Inflammatory macrophage treated with lipopolysaccharide for 4 hours (primary cell): ENCODE measurements at regions not wholly inside any gene's neighbourhood (a gene's known extent, or its start where the extent isn't known, plus 50 kb on each side); places are given as distances from the start of the nearest gene placed in this dataset.
A peak's percentile ranks its signal among the peaks of the same experiment; 100 is the strongest.

Experiments
- DNase-seq: peaks from one replicate; pipeline ENCODE4 v3.0.0-alpha.2; 2020

DNA sequence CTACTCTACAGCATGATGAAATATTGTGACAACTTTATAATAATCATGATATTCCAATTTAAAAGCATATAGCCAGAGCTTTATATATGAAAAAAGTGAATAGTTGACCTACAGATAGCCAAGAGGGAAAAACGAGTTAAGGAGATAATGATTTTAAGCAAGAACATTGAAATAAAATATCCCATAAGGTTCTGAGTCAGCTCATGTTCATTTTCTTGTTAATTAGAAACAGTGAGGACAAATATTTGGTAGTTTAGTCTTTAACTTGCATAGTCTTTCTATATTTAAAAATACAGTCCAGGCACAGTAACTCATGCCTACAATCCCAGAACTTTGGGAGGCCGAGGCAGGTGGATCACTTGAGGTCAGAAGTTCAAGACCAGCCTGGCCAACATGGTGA, 55.8 kb upstream of the CDH6 start:
- no peak for DNase-seq

DNA sequence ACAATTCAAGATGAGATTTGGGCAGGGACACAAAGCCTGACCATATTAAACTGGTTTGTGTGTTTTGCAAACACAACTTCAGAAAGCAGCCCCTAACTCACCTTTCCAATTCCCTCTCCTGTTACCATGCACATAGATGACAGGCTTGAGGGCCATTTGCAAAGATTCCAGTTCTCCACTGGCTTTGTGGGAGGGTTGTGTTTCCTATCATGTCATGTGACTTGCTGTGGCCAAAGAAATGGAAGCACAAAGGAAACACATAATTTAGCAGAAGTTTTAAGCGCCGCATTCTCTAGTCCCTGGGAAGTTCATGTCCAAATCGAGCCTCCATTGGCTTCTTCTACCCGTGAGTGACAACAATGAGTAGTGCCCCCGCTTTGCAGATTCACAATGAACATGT, 57.9 kb upstream of the CDH6 start:
- no peak for DNase-seq

GRCh38 chr5:31133488-31133887, 60.0 kb upstream of the CDH6 start:
- DNase-seq: peak; percentile 34

DNA sequence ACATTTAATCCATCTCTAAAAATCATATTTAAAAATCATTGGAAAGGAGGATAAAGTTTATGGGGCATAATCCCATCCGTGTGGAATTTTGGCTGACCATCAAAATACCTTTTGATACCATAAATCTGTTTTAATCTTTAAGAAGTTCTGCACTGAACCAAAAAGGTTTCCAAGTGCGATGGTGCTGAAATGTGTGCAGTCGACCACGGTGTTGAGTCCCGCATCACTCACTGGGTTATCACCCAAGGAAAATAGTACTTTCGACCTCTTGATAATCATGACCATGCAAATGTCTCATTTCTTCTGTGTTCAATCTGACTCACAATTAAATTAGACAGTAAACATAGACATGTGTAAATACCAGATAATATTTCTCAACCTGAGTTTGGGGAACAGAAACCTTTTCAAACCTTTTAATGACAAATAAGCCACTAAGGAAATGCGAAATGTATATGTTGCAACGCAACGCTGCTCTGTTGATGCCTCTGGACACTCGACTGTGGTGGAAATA, 62.0 kb upstream of the CDH6 start:
- DNase-seq: peak; percentile 70

GRCh38 chr5:31130676-31131075, 62.8 kb upstream of the CDH6 start:
- DNase-seq: no peak

- no peak for DNase-seq
Measured at GRCh38 chr5:31124651-31125305, 68.7 kb upstream of the CDH6 start.

- no peak for DNase-seq
Measured at GRCh38 chr5:31124026-31124425, 69.5 kb upstream of the CDH6 start.

- no peak for DNase-seq
Measured at GRCh38 chr5:31122998-31123951, 70.2 kb upstream of the CDH6 start.

GRCh38 chr5:31121224-31121623, 72.3 kb upstream of the CDH6 start:
- DNase-seq: no peak

DNA sequence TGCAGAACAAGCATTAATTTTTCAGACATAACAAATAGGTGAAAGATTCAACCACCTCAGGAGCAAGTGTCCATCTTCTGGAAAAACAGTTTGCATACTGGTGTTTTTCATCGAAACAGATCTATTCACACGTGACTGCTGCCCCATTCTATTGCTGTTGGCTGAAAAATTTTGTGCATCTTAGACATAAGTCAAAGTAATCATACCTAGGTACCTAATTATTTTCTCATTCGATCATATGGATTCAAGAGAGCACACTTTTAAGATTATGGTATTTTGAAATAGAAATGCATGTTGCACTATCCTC, 72.9 kb upstream of the CDH6 start:
- no peak for DNase-seq

- peak; percentile 26 for DNase-seq
Measured at GRCh38 chr5:31119938-31120641, 73.4 kb upstream of the CDH6 start.

- DNase-seq: peak; percentile 35
Measured at GRCh38 chr5:31116466-31117031, 76.9 kb upstream of the CDH6 start.

DNA sequence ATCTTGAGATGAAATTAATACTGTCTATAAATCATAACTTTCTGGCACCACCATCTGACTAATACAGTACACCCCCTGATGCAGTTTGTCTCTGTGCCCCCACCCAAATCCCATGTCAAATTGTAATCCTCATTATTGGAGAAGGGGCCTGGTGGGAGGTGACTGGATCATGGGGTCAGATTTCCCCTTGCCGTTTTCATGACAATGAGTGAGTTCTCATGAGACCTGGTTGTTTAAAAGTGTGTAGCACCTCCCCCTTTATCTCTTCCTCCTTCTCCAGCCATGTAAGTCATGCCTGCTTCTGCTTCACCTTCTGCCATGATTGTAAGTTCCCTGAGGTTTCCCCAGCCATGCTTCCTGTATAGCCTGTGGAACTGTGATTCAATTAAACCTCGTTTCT, 78.7 kb upstream of the CDH6 start:
- no peak for DNase-seq

GRCh38 chr5:31113666-31114350, 79.7 kb upstream of the CDH6 start:
- no peak for DNase-seq

DNA sequence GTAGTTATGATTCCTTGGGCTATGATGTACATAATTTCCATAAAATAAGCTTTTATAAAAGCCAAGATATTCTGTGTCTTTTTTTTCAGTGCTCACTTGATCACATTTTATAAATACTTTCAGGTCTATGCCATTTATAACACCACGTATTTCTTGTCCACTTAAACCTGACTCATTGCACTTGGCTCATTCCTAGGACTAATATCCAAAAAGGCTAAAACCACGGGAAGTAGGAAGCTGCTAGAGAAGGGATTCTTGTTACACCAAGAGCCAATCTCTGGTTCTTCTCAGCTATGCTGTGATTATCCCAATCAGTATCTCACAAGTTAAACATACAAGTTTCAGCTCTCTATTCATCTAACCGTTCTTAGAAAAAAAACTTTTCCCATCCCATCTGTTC, 80.4 kb upstream of the CDH6 start:
- DNase-seq: no peak

- no peak for DNase-seq
Measured at GRCh38 chr5:31107091-31107518, 86.4 kb upstream of the CDH6 start.

- DNase-seq: no peak
Measured at GRCh38 chr5:31106691-31107090, 86.8 kb upstream of the CDH6 start.

- no peak for DNase-seq
Measured at GRCh38 chr5:31106278-31106677, 87.2 kb upstream of the CDH6 start.

DNA sequence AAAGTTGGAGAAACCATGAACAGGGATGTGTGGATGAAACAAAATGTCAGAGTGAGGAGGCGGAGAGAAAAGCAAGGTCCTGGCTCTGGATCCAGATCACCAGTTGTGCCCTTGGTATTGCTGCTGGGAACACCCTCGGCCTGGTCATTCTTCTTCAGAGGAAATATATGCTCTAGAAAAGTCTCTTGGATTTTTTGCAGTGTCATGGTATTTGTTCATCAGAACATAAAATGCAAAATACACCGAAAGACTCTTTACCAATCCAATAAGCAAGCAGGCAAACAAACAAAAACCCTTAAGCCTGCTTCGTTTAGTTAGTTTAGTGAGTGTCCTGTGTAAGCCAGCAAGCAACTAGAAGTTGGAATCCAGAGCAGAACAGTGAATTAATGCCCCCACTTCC, 88.7 kb upstream of the CDH6 start:
- no peak for DNase-seq

- DNase-seq: no peak
Measured at GRCh38 chr5:31100781-31101310, 92.6 kb upstream of the CDH6 start.

GRCh38 chr5:31100047-31100575, 93.4 kb upstream of the CDH6 start:
- no peak for DNase-seq

- no peak for DNase-seq
Measured at GRCh38 chr5:31098811-31099210, 94.7 kb upstream of the CDH6 start.
